ENCODE measurements at regions not wholly inside any gene's neighbourhood (a gene's known extent, or its start where the extent isn't known, plus 50 kb on each side); places are given as distances from the start of the nearest gene placed in this dataset.

DNA sequence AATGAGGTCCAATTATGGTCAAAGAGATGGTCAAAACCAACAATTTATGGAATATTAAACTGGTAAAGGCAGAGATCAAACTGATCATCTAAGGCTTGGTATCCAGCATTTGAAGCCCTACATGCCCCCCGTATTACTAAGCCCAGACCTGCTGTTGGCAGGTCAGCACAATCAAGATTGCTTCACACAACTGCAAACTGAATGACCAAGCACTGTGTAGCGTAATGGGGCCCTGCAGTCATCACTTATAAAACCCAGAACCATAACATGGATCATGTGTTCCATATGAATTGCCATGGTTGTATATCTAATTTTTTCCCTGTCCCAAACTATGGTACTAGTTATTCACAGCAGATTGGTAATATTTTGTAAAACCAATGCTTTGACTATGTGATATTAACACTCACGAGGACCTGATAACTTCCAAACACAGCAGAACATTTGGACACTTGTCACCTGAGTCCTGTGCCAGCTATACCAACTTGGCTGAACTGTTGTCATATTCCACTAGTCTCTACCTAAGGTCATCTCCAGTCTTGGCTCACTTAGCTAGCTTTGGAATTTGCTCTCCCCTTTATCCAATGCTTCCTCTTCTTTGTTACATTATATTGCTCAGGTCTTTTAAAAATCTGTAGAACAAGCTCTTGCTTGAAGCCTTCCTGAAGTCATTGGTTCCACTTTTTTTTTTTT lies 81.7 kb upstream of the HMHB1 start:
- DNase-seq (ENCODE audit: low read depth) = no peak

- DNase-seq (ENCODE audit: low read depth) = no peak
These were observed 82.5 kb upstream of the HMHB1 start for GRCh38 chr5:143729334-143729946.

- DNase-seq (ENCODE audit: low read depth) = no peak
These were observed 88.8 kb upstream of the HMHB1 start for GRCh38 chr5:143723159-143723558.

DNA sequence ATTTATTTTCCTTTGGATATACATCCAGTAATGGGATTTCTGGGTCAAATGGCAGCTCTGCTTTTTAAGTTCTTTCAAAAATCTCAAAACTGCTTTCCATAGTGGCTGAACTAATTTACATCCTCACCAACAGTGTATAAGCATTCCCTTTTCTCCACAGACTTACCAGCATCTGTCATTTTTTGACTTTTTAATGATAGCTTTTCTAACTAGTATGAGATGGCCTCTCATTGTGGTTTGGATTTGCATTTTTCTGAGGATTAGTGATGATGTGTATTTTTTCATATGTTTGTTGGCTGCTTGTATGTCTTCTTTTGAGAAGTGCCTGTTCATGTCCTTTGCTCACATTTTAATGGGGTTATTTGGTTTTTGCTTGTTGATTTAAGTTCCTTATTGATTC lies 90.0 kb upstream of the HMHB1 start:
- DNase-seq (ENCODE audit: low read depth) = no peak

- no peak for DNase-seq (ENCODE audit: low read depth)
These were observed 91.3 kb upstream of the HMHB1 start for GRCh38 chr5:143720689-143721088.

DNA sequence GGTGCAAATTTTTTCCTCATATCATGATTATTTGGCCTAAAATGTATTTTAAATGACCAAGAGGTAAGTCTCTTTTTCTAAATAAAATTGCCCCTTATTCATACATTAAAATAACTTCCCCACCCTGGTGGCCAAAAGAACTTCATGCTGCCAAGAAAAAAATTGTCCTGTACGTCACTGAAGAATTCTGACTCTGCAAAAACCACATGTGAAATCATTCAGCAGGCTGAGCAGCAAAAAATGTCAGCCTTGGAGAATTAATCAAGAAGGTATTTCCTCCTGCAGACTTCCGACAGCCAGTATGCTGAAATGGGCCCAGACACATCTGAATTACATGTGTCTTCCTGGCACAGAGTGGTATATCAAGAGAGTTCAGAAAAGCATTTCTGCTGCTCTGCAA lies 94.6 kb upstream of the HMHB1 start:
- peak; percentile 19 for DNase-seq (ENCODE audit: low read depth)

GRCh38 chr5:143716881-143717280 lies 95.1 kb upstream of the HMHB1 start:
- no peak for DNase-seq (ENCODE audit: low read depth)

GRCh38 chr5:143715616-143716015 lies 96.3 kb upstream of the HMHB1 start:
- no peak for DNase-seq (ENCODE audit: low read depth)

DNA sequence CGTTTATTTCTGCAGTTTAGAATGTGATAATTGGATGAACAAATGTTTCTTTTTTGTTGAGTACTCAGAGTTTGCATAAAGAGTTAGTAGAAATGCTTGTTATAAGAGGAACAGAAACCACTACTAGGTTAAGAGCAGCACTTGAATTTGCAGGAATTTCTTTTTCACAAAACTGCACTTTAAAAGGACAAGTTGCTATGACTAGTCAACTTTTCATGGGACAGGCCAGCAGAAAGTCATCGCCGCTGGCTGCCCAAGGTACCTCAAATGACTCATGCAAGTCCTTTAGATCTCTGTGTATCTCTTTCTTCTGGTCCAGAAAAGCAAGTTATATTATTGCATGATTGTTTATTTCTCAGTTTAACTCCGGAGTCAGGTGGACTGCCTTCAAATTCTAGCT lies 97.3 kb upstream of the HMHB1 start:
- DNase-seq (ENCODE audit: low read depth) = no peak

DNA sequence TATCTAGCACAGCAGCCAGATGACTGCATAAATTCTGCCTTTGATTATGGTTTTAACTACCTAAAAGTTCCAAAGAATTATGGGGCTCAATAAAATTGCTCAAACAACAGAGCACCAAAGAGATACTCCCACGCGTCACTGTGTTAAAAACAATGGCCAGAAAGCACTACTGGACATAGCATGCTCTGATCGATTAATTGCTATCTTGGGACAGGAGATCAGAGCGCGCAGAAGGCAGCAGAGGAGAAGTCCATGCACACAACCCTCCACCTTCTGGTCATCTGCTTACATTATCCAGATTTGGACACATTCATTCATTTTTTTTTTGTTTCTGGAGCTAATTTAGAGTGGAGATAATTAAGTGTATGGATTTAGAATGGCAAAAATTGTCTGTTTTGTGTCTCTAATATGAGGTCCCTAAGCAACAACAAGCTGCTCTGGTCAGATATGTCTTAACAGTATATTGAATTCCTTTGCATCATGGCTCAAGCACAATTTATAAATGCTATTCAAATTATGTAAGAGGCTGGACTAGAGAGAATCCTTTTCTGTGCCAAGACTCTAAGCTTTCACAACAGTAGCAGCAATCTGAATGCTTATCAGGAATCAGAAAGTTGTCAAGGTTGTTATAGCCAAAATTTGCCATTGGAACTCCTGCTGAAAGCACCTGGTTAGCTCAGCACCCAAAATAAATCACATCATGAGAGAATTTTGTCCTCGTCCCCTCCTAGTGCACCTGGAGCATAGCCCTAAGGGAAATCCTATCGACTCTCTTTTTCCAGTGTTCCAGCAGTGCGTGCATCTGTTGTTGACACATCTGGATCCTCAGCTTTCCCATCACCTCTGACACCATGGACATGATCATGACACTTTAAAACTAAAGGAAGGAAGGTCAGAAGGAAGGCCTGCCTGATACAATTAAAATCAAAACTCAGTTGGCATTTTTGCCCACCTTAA lies 98.6 kb upstream of the HMHB1 start:
- DNase-seq (ENCODE audit: low read depth) = no peak

- no peak for DNase-seq (ENCODE audit: low read depth)
These were observed 103.3 kb upstream of the HMHB1 start for GRCh38 chr5:143708672-143709071.

DNA sequence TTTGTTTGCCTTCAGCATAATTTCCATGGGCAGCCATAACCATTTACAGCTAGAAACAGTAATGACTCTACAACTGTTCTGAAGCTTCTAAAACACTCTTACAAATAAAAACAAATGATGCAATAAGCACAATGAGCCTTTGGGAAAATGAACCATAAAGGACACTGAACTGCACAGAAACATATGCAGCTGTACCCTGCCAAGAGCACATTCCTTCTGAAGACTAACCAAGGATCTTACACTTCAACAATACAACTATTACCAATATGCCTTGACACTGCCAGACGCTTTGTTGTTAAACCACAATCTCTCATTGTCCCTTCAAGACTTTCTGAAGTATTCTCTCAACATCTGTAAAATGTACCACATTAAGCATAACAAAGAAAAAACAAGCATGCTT lies 104.2 kb upstream of the HMHB1 start:
- DNase-seq (ENCODE audit: low read depth) = no peak

- DNase-seq (ENCODE audit: low read depth) = no peak
These were observed 106.6 kb upstream of the HMHB1 start for GRCh38 chr5:143705381-143705780.

DNA sequence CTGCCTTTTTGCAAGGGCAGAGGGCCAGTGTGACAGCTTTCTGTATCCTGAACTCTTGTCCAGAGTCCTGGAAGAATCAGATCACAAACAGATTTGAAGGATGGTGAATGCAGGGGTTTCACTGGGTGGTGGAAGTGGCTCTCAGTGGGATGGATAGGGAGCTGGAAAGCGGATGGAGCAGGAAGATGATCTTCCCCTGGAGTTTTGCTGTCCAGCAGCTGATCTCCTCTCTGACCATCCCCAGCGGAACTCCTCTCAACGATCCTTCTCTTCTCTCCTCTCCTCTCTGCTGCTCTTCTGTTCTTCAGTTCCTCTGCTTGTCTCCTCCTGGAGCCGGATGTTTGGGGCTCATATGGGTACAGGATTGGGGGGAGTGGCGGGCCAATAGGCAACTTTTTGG lies 108.3 kb upstream of the HMHB1 start:
- no peak for DNase-seq (ENCODE audit: low read depth)

DNA sequence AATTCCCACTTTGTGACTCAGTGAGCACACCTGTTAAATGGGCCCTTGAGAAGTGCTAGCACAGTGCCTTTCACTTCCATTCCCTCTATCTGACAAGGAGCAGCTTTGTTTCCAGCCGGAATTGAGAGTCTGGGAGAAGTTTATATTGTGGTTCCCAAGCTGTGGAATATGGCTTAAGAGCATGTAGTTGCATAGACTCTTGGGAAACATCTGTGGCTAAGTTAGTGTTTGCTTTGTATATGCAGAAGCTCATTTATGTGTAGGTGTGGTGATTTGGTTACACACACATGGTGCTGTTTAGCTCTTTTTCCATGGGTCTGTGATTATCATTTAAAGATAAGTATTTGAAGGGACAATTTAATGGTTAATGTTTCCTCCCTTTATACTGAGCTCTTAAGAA lies 110.5 kb upstream of the HMHB1 start:
- DNase-seq (ENCODE audit: low read depth) = no peak

GRCh38 chr5:143700994-143701393 lies 111.0 kb upstream of the HMHB1 start:
- DNase-seq (ENCODE audit: low read depth) = no peak

DNA sequence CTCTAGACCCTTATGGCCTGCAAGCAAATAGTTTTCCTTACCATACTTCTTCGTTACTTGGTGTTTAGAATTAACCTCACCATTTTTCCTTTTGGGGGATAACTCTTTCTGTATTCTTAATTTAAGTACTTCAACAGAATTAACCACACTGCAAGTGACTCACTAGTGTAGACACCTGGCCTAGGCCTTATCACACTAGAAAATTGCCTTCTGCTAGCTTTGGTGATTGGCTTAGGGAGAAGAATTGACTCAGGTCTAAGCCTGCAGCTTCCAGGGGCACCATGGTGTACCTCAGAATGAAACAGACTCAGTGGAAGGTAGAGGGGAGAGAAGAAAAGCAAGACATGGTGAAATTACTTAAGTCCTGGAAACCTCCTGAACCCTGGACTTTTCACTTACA lies 112.8 kb upstream of the HMHB1 start:
- no peak for DNase-seq (ENCODE audit: low read depth)

DNA sequence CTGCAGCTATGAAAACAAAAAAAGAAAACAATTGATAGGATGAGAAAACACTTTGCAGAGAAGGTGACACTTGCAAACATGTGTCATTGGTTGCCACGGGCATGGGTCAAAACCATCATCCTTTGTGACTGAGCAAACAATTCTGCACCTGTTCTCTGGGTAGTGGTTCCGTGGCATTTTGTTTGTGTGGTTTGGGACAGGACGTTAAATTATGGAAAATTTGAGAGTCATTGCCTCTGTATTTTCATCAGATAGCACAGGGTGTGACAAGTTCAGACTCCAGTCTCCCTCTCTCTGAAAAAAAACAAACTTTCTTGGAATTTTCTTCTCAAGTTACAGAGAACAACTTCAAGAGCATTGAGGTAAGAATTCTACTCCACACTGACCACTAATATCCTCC lies 113.4 kb upstream of the HMHB1 start:
- DNase-seq (ENCODE audit: low read depth) = no peak

DNA sequence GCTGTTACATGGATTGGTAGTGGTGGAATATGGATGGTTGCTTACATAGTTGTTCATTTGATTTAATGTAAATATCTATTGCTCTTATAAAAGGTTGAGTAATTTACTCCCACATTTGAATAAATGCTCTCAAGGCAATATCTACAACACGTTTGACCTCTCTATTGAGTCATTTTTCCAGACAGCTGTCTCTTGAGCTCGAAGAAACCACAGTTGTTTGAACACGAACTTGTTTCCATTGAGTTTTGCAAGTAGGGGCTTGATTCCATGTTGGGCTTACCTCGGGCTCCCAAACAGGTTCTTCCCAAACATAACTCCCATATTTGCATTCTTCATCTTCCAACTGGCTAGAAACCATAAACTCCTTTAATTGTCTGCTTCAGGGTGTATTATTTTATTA lies 115.0 kb upstream of the HMHB1 start:
- no peak for DNase-seq (ENCODE audit: low read depth)

DNA sequence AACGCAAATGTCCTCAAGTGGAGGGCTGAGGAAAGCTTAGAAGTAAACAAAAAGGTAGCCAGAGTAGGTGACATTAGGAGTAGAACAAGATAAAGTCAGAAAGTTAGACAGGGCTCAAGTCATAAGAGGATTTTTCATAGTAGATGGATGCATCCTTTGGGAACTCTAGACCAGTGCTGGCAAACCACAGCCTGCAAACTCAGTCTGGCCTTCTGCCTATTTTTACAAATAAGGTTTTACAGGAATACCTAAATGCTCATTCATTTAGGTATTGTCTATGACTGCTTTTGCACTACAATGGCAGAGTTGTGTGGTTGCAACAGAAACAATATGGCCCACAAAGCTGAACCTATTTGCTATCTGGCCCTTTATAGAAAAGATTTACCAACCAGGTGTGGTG lies 116.0 kb upstream of the HMHB1 start:
- DNase-seq (ENCODE audit: low read depth) = no peak

DNA sequence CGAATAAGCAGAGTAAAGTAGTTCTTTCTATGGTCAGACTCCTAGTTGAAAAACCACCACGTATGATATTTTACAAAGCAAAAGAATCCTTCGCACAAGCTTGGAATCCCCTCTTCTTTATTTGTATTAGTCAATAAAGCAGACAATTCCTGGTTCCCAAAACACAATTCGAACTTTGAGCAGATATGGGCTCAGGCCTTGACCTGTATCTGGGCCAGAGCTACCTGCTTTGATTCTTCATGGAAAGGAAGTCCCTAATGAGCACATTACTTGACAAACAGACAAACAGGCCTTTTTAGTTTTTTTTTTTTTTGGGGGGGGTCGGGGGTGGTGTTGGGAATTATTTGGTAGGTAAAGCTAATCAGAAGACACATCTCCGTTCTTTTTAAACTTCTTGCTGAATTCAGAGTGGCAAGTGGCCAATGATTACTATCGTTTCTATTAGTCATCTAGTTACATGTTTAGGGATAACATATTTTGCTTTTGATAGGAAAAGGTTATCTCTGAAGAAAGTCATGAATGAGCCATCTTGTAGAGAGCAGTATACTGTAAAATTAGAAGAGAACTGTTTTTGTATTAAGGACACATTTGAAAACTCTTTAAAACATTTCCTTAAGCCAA lies 116.6 kb upstream of the HMHB1 start:
- DNase-seq (ENCODE audit: low read depth) = no peak

DNA sequence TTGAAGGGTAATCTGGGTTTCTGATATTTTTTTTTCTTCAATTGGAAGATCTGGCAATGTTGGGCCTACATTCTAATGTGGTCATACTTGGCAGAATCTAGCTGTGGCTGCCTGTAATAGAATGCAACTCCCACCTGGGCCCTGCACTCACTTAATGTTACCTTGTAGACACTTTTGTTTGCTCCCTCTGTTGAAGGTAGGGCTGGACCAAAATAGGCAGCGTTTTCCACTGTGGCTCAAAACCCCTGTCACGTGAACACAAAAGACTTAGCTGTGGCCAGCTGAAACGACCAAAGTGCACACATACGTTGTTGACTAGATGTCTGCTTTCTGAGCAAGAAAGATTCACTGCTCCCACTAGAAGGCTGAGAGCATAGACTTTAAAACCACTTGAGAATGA lies 117.6 kb upstream of the HMHB1 start:
- no peak for DNase-seq (ENCODE audit: low read depth)

Measured in HS-27A (cell line).